GM21515 (cell line): ENCODE measurements at regions not wholly inside any gene's neighbourhood (a gene's known extent, or its start where the extent isn't known, plus 50 kb on each side); places are given as distances from the start of the nearest gene placed in this dataset.
"Not testable (repeated sequence)": the region's sequence is repeated elsewhere in the genome, so short reads cannot be mapped to it uniquely, and the experiment has no call there.

ENCODE experiments used
- ATAC-seq: cut with Tn5 transposase; IDR thresholded peaks from one replicate; pipeline ENCODE4 v1.9.1; 2021; ENCODE audit not compliant: unreplicated experiment

- ATAC-seq = no peak
Observed at GRCh38 chr4:33886356-33886755, 2358.0 kb downstream of the ARAP2 start.

- ATAC-seq = no peak
Observed at GRCh38 chr4:33890841-33891240, 2353.5 kb downstream of the ARAP2 start.

DNA sequence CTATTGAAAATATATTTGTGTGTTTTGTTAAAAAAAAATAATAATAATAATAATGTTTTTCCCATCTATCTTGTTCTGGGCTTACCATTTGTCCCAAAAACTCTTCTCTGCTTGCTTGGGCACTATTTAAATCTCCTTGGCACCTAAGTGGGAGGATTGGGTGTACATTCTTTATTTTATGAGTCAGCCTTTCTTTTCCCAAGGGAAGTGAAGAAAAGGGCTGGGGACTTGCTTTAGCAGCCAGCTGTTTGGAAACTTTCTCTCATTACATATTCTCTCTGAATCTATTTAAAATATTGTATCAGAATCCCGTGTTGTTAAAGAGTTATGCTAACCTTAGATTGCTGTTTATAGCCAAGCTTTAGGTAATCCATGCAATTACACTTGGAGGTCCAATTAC, 2332.4 kb downstream of the ARAP2 start:
- no peak for ATAC-seq

DNA sequence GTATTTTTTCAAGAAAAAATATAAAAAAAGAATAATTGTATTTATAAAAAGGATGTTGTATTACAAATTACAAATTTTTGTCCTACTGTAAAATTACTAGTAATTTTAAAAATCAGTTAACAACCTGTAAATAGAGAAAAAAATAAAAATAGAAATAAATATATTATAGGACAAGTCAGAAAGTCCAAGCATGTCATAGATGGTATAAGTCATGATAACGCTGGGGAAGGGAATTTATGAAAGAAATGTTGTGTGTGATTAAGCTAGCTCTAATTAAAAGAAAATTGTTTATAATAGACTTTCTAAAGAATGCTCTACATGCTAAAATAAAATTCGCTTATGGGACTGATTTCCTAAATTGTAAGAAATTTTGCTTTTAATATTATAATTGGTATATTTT, 2329.9 kb downstream of the ARAP2 start:
- ATAC-seq = no peak

GRCh38 chr4:33923469-33923868, 2320.8 kb downstream of the ARAP2 start:
- no peak for ATAC-seq

DNA sequence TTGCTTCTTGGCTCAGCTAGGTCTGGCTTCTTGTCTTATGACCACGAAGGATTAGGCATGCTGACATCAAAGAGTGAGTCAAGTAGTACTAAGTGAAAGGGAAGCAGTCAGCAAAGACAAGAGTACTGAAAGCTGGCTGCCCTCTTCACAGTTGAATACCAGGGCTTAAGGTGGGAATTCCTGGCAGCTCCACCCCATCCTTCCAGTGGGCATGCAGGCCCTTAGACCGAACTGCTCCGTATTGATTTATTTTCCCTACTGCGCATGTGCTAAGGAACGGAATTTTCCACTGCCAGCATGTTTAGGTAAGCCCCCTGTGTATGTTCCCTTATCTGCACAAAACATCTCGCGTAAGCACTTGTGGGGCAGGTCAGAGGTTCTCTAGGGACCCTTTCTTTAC, 2320.1 kb downstream of the ARAP2 start:
- ATAC-seq = no peak

DNA sequence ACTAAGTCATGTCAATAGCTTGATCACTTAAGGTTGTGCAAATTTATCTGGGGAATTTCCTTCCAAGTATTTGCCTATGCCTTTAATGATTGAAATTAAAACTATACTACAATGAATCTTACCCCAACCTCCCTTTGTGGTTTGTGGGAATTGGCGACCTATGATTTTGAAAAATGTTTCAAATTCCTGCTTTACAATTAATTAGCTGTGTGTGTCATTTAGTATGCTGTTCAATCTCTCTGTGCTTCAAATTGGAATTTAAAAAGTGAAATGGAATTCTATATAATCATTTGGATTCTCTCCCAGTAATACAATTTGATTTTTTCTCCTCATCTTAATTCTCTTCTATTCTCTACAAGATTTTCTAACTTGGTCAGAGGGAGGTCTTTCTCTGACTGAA, 2319.5 kb downstream of the ARAP2 start:
- ATAC-seq = no peak

GRCh38 chr4:33930497-33930896, 2313.8 kb downstream of the ARAP2 start:
- no peak for ATAC-seq

DNA sequence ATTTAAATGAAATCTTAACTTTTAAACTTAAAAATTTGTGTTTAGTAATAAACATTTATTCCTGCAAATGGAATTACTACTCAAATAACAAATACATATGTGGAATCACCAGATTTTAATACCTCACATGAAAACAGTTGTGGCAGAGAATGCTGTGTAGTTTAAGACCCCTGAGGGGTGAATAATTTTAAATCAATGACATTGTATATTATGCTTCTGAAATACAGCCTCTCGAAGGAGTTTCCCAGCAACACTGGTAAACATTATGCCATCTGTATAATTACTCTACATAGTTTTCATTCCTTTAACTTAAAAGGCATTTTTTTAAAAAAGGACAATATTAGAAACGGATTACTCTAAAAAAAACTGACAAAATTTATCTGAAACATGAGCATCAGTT, 2313.3 kb downstream of the ARAP2 start:
- ATAC-seq = no peak

GRCh38 chr4:33940281-33940680, 2304.0 kb downstream of the ARAP2 start:
- no peak for ATAC-seq

DNA sequence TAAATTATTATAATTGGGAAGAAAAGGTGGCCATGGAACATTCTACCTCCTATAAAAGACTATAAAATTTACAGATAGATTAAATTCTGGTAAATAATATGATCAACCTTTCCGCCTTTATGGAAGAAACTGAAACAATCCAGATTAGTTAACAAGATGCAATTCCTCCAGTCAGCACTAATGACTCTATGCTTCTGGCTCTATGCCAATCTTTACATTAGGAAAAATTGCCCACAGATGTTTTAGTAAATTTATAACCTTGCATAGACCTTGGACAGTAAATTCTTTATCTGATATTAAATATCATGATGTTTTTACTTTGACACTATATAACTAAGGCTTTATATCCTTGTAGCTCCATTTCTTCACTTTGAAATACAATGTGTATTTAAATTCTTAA, 2302.5 kb downstream of the ARAP2 start:
- no peak for ATAC-seq

DNA sequence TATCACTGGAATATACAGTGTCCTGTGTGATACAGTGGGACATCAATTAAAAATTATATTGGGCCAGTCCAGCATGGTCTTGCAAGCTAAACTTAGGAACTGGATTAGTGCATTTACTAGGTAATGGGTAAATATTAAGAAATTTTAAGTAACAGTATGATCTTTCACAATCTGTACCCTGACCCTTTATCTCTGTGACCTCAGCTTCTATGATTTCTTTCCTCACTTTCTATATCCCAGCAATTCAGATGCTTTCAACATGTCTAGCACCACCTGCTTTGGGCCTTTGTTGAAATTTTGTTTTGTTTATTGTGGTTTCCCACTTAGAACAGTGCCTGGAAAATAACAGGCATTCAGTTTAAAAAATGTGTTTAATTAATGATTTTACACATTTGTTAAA, 2295.4 kb downstream of the ARAP2 start:
- no peak for ATAC-seq

- not testable (repeated sequence) for ATAC-seq
Observed at GRCh38 chr4:33953848-33954247, 2290.5 kb downstream of the ARAP2 start.

DNA sequence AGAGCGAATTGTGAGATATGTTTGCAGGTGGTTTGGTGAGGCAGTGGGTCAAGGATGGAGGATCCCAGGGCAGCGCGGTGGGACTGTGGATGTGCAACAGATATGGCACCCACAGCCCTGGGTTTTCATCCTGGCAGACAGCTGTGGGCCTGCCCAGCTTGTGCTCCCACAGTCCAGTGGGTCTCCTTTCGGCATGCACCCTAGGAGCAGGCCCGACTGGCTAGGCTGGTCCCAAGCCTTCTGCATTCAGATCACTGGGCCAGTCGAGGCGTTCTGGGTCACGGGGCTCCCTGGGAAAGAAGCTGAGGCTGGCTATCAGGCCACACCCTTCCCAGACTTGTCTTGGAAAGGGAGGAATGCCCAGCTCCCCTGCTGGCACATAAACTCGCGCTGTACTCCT, 2289.6 kb downstream of the ARAP2 start:
- no peak for ATAC-seq

DNA sequence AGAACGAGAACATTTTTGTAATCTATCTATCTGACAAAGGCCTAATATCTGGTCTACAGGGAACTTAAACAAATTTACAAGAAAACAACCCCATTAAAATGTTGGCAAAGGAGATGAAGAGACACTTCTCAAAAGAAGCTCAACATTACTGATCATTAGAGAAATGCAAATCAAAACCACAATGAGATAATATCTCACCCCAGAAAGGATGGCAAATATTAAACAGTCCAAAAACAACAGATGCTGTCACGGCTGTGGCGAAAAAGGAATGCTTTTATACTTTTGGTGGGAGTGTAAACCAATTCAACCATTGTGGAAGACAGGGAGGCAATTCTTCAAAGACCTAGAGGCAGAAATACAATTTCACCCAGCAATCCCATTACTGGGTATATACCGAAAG, 2284.8 kb downstream of the ARAP2 start:
- ATAC-seq = no peak

GRCh38 chr4:33961761-33962160, 2282.6 kb downstream of the ARAP2 start:
- ATAC-seq = no peak

DNA sequence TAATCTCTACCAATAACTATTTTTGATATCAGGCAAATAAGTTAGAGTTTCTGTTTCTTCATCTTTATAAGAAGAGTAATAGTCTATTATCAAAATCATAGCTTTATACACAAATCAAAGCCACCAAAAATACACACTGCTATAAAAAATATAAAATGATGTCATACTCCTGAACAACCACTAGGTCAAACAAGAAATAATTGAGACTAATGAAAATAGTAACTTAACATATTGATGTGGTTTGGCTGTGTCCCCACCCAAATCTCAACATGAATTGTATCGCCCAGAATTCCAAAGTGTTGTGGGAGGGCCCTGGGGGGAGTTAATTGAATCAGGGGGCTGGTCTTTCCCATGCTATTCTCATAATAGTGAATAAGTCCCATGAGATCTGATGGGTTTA, 2277.5 kb downstream of the ARAP2 start:
- ATAC-seq = no peak

GRCh38 chr4:33974270-33974669, 2270.0 kb downstream of the ARAP2 start:
- no peak for ATAC-seq

DNA sequence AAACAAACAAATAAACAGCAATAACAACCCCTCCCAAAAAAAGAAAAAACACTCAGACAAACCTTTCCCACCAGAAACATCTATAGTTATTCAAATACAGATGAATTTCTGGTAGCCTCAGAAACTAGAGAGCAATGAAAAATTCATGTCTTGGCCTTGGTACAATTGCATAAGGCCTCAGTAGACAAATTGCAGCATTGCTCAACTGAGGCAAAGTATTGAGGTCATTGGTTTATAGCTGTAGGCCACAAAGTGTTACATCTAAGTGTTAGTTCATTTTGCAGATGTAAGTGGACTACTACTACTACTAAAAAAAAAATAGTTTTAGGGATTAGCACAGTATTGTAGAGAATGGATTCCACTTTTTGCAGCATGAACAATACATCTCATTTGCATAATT, 2268.3 kb downstream of the ARAP2 start:
- no peak for ATAC-seq

DNA sequence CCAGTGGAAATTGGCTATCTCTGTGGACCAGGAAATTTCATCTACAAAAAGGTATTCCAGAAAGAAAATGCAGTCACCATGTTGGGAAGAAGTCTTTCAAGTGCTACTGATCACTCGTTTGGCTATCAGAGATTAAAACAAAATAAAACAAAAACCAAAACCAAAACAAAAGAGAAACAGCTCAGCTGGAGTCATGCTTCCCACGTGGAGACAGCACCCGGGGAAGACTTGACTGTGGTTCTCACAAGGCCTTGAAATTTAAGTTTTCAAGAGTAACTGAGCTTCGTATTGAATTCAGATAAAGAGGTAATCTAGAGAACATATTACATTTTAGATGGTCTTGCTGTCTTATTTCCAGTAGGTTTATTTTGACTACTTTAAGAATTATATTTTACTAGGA, 2264.5 kb downstream of the ARAP2 start:
- not testable (repeated sequence) for ATAC-seq

DNA sequence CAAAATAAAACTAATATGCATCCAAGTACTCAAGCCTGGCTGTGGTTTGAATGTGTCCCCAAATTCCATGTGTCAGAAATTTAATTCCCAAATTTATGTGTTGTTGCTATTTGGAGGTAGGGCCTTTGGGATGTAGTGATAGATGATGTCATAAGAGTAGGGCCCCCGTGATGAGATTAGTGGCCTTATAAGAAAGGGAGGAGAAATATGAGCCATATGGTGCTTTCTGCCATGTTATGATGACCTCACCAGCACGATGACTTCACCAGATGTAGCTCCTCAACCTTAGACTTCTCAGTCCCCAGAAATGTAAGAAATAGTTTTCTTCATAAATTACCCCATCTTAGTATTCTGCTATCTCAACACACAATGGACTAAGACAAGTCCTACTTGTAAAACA, 2264.0 kb downstream of the ARAP2 start:
- ATAC-seq = no peak

DNA sequence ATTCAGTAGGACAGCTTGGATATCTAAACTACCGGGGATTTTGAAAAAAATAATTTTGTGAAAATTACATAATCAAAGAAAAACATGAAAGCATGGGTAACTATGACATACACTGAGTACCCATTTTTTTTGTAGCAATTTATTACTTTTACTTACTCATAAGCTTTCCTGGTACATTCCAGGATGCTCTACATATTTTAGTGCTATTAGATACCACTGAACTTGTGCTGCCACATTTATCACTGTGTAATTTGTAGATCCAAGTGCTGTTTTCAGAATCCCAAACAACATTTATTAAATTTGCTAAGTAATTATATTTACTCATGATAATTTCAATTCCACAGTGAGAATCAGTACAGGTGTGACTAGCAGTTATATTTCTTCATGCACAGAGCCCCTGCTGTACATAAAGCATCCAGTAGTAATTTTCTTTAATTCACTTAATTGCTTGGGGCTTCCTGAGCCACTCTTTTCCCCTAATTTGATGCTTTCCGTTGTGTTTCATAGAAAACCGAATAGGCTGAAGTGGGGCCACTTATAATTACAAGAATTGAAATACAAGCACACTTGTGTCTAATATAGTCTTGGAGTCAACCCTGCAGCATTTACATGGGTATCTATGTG, 2254.4 kb downstream of the ARAP2 start:
- no peak for ATAC-seq

DNA sequence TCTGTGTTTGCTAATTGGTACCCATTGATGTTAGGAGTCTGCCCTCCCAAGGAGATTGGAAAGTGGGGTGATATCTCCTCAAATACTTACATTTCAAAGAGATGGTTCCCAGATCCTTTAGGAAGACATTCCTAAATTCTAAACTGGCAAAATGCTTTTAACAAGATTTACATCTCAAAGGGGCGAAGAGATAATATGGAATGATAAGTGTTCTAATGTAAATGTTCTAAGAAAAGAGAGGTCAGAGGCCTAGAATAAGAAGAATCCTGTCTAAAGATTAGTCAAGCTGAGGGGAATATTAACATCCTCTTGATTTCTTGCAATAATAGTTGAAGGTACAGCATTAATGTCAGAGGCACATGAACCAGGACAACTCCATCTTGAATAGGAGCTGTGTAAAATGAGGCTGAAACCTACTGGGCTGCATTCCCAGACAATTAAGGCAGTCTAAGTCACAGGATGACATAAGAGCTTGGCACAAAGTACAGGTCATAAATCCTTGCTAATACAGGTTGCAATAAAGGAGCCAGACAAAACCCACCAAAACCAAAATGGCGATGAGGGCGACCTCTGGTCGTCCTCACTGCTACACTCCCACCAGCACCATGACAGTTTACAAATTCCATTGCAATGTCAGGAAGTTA, 2248.1 kb downstream of the ARAP2 start:
- ATAC-seq = no peak
